ENCODE measurements at regions not wholly inside any gene's neighbourhood (a gene's known extent, or its start where the extent isn't known, plus 50 kb on each side); places are given as distances from the start of the nearest gene placed in this dataset.
"Not testable (repeated sequence)": the region's sequence is repeated elsewhere in the genome, so short reads cannot be mapped to it uniquely, and the experiment has no call there.

GRCh38 chr5:13346401-13346800 lies 598.1 kb downstream of the DNAH5 start:
- ChIA-PET POLR2A (no interaction called here), CTCF (no interaction called here)
- H3K4me3 Mint-ChIP-seq = no peak overlapping the region
- no peaks in the 10 kb centered on the region for H3K4me1 Mint-ChIP-seq
- H3K36me3 Mint-ChIP-seq = peaks cover 8% of the 10 kb centered on the region
- no peak for ATAC-seq
- peaks cover 14% of the 10 kb centered on the region for H3K9me3 Mint-ChIP-seq
- DNase-seq (ENCODE audit: low spot score) = no peak
- H3K27me3 Mint-ChIP-seq (ENCODE audit: low read depth) = no peaks in the 10 kb centered on the region
- H3K27ac Mint-ChIP-seq = no peak overlapping the region
- TF ChIP-seq ZMAT4 (CRISPR knock-in tag; IDR thresholded peaks at IDR 0.05) (no peak), ATF1 (CRISPR knock-in tag; IDR thresholded peaks at IDR 0.05) (no peak), PREB (CRISPR knock-in tag; IDR thresholded peaks at IDR 0.05; ENCODE audit: borderline replicate concordance) (no peak), EMX1 (CRISPR knock-in tag; IDR thresholded peaks at IDR 0.05) (no peak), ETV6 (CRISPR knock-in tag; IDR thresholded peaks at IDR 0.05) (no peak), NR2C2 (CRISPR knock-in tag; IDR thresholded peaks at IDR 0.05) (no peak)

GRCh38 chr5:13339093-13339492 lies 605.4 kb downstream of the DNAH5 start:
- Mint-ChIP-seq H3K4me3 (no peak overlapping the region), H3K27ac (no peak overlapping the region), H3K9me3 (peaks cover 51% of the 10 kb centered on the region), H3K4me1 (peaks cover 5% of the 10 kb centered on the region; the same call in 1 of the 2 replicates), H3K36me3 (peaks cover 10% of the 10 kb centered on the region), H3K27me3 (ENCODE audit: low read depth) (no peaks in the 10 kb centered on the region)
- ATAC-seq (no peak), DNase-seq (ENCODE audit: low spot score) (no peak)
- ChIA-PET POLR2A (no interaction called here), CTCF (no interaction called here)
- TF ChIP-seq TEAD1 (CRISPR knock-in tag; IDR thresholded peaks at IDR 0.05) (no peak), ZNF423 (CRISPR knock-in tag; IDR thresholded peaks at IDR 0.05) (no peak), SMAD4 (CRISPR knock-in tag; IDR thresholded peaks at IDR 0.05) (no peak), CREM (CRISPR knock-in tag; IDR thresholded peaks at IDR 0.05) (no peak), TEAD4 (CRISPR knock-in tag; IDR thresholded peaks at IDR 0.05) (no peak), FOXP1 (CRISPR knock-in tag; IDR thresholded peaks at IDR 0.05; ENCODE audit: borderline replicate concordance) (no peak), ARID4B (CRISPR knock-in tag; IDR thresholded peaks at IDR 0.05; ENCODE audit: borderline replicate concordance) (no peak), NR3C1 (CRISPR knock-in tag; conservative IDR thresholded peaks at IDR 0.05; ENCODE audit: low read depth) (no peak), ZNF532 (CRISPR knock-in tag; IDR thresholded peaks at IDR 0.05; ENCODE audit: borderline replicate concordance) (no peak), JUN (CRISPR knock-in tag; IDR thresholded peaks at IDR 0.05) (no peak), ZNF671 (CRISPR knock-in tag; IDR thresholded peaks at IDR 0.05) (no peak), TCF7 (CRISPR knock-in tag; IDR thresholded peaks at IDR 0.05; ENCODE audit: low read depth) (no peak), ATF2 (CRISPR knock-in tag; IDR thresholded peaks at IDR 0.05; ENCODE audit: borderline replicate concordance, low read depth) (no peak)

GRCh38 chr5:13335026-13335425 lies 609.5 kb downstream of the DNAH5 start:
- CTCF ChIA-PET; POLR2A ChIA-PET; ATAC-seq; H3K27ac Mint-ChIP-seq; H3K27me3 Mint-ChIP-seq (ENCODE audit: low read depth); H3K4me1 Mint-ChIP-seq; H3K4me3 Mint-ChIP-seq; H3K36me3 Mint-ChIP-seq; DNase-seq (ENCODE audit: low spot score): not testable (repeated sequence)
- peaks cover 23% of the 10 kb centered on the region for H3K9me3 Mint-ChIP-seq

Measured in WTC11 (cell line).